ENCODE measurements at regions not wholly inside any gene's neighbourhood (a gene's known extent, or its start where the extent isn't known, plus 50 kb on each side); places are given as distances from the start of the nearest gene placed in this dataset.
"Not testable (repeated sequence)": the region's sequence is repeated elsewhere in the genome, so short reads cannot be mapped to it uniquely, and the experiment has no call there.

DNA sequence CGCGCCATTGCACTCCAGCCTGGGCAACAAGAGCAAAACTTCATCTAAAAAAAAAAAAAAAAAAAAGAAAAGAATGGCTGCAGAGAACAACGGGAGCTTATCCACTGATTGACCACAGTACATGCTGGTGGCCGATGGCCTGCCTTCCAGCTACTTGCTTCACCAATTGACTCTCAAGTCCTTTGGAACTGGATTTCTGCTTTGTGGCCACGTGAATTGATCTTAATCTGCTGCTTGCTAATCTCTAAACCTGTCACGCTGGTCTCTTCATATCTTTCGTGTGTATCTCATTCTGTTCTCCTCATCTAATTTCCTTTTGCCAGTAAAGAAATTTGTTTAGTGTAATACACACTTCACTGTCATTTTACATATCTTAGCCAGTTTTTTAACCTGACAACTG lies 512.5 kb upstream of the CNTNAP5 start:
- H3K27ac Mint-ChIP-seq = no peak overlapping the region
- H3K36me3 Mint-ChIP-seq = no peaks in the 10 kb centered on the region
- ATAC-seq (ENCODE audit: low read depth) (no peak), DNase-seq (no peak)
- H3K9me3 Mint-ChIP-seq = peaks cover 2% of the 10 kb centered on the region
- no peak overlapping the region for H3K4me3 Mint-ChIP-seq
- H3K27me3 Mint-ChIP-seq = no peaks in the 10 kb centered on the region
- no peaks in the 10 kb centered on the region for H3K4me1 Mint-ChIP-seq
- POLR2A ChIA-PET = no interaction called here

DNA sequence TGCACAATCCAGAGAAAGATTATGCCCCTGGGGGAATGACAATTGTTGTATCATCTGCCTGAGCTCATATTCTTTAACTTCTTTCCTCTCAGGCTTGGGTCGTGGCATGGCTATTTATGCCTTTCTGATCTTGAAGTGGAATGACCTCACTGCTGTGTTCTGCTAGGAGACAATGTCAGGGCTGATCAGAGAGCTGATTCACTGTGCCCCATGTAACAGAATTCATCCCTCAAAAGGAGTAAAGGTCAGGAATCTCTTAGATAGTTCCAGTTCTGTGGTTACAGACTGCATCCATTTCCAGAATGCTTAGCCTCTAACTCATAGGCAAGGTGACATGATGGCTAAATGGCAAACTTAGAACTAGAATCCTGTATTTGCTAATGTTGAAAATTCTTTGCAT lies 511.7 kb upstream of the CNTNAP5 start:
- no peaks in the 10 kb centered on the region for H3K4me1 Mint-ChIP-seq
- POLR2A ChIA-PET = no interaction called here
- no peaks in the 10 kb centered on the region for H3K36me3 Mint-ChIP-seq
- H3K9me3 Mint-ChIP-seq = peaks cover 3% of the 10 kb centered on the region
- no peak for ATAC-seq (ENCODE audit: low read depth)
- H3K27me3 Mint-ChIP-seq = no peaks in the 10 kb centered on the region
- no peak for DNase-seq
- H3K27ac Mint-ChIP-seq = no peak overlapping the region
- H3K4me3 Mint-ChIP-seq = no peak overlapping the region

DNA sequence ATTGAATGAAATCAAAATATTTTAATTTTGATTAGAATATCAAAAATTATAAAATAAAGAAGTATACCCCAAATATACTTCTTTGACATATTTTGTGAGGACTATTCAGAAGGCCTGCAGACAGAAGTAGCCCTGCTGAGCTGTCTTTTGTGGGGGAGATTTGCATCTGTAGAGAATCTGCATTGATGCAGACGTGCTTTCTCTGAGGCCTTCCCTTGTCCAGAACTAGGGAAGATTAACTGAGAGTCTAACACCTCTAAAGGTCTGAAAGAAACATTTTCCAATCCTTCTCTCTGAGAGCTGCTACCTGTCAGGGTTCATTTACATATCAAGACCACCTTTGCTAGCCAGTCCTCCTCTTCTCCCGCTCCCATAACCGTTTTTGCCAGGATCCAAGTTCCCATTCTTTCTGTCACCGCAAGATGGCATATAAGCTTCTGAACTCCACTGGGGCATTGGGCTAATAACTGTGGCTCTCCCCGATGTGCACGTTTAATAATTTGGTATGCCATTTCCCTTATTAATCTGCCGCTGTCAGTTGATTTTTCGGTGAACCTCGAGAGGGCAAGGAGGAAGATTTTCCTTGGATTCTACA lies 510.4 kb upstream of the CNTNAP5 start:
- no peaks in the 10 kb centered on the region for H3K27me3 Mint-ChIP-seq
- H3K9me3 Mint-ChIP-seq = peaks cover 3% of the 10 kb centered on the region
- POLR2A ChIA-PET = no interaction called here
- H3K4me1 Mint-ChIP-seq = no peaks in the 10 kb centered on the region
- DNase-seq (no peak), ATAC-seq (ENCODE audit: low read depth) (no peak)
- no peaks in the 10 kb centered on the region for H3K36me3 Mint-ChIP-seq
- H3K27ac Mint-ChIP-seq = no peak overlapping the region
- no peak overlapping the region for H3K4me3 Mint-ChIP-seq

DNA sequence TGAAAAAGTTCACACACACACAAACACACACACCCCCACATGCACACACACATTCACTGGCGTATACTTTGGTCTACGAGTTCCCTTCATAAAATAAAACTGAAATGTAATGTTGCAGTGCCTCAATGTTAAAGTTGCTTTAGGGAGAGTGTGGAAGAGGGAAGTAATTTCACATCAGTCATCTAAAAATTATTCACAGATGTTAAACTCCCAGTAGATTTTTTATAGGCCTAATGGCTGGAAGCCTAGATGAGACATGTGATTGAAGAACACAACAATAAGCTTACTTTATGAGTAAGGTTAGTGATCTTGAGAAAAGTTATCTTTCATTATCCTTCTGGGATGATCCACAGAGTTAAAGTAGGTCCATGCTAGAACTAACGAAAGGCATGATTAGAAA lies 506.7 kb upstream of the CNTNAP5 start:
- DNase-seq (no peak), ATAC-seq (ENCODE audit: low read depth) (no peak)
- POLR2A ChIA-PET = no interaction called here
- H3K27me3 Mint-ChIP-seq = no peaks in the 10 kb centered on the region
- no peaks in the 10 kb centered on the region for H3K4me1 Mint-ChIP-seq
- peaks cover 2% of the 10 kb centered on the region for H3K9me3 Mint-ChIP-seq
- no peak overlapping the region for H3K4me3 Mint-ChIP-seq
- no peaks in the 10 kb centered on the region for H3K36me3 Mint-ChIP-seq
- no peak overlapping the region for H3K27ac Mint-ChIP-seq

DNA sequence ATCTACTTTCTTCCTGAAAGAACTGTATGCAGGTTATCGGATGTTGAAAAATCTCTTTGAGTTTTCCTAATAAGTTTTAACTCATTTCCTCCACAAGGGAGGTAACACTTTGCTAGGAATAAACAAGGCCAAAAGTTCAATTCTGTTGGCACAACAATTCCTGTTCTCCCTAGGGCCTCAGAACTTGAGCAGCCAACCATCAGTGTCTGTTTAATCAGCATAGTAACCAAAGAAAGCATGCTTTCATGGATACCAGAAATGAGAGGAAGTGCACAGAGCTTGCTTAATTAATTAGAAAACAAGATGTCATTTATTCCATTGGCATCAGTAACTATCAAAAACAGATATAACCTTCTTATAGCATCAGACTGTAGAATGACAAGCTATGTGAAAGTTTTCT lies 503.2 kb upstream of the CNTNAP5 start:
- H3K36me3 Mint-ChIP-seq = no peaks in the 10 kb centered on the region
- peaks cover 2% of the 10 kb centered on the region for H3K9me3 Mint-ChIP-seq
- H3K27me3 Mint-ChIP-seq = no peaks in the 10 kb centered on the region
- no peak for DNase-seq
- no peaks in the 10 kb centered on the region for H3K4me1 Mint-ChIP-seq
- no peak overlapping the region for H3K4me3 Mint-ChIP-seq
- POLR2A ChIA-PET = no interaction called here
- no peak overlapping the region for H3K27ac Mint-ChIP-seq
- ATAC-seq (ENCODE audit: low read depth) = no peak

DNA sequence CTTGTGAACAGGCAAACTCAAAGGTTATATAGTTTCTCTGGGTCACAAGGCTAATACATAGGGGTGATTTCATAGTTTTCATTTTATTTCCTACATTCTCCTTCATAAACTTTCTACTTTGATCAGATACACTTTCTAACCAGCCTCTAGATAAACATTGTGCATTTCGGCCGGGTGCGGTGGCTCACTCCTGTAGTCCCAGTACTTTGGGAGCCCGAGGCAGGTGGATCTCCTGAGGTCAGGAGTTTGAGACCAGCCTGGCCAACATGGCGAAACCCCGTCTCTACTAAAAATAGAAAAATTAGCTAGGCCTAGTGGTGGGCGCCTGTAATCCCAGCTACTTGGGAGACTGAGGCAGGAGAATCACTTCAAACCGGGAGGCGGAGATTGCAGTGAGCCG lies 502.6 kb upstream of the CNTNAP5 start:
- H3K4me3 Mint-ChIP-seq; H3K36me3 Mint-ChIP-seq; DNase-seq; H3K27me3 Mint-ChIP-seq; H3K4me1 Mint-ChIP-seq; POLR2A ChIA-PET; H3K9me3 Mint-ChIP-seq; H3K27ac Mint-ChIP-seq; ATAC-seq (ENCODE audit: low read depth): not testable (repeated sequence)

DNA sequence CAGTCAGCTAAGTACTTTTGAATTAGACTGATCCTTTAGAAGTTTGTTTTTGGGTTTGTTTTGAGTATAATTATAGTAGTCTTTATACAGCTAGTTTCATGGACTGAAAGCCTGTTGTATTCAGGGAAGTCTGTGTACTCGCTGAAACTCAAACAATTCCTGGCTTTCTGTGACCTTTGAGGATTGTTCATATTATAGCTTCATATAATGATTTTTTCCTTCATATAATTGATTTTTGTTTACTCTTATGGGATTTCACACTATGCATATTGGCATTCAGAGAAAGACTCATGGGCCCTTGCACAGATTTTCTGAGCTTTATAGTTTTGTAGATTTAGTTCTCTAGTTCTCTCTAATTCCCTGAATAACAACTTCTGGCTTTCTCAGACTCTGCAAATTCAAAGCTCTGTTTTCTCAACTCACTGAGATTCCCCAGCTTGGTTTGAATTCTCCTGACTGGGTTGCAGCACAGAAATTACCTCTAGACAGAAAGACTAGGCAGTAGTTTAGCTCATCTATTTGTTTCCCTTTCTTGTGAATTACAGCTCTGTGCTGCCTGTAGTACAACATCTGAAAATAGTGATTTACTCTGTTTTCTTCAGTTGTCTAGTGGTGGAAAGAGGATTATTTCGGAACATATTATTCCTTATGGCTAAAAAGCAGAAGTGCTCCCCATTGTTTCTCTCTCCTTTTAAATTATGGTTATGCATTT lies 495.9 kb upstream of the CNTNAP5 start:
- no peaks in the 10 kb centered on the region for H3K4me1 Mint-ChIP-seq
- H3K27me3 Mint-ChIP-seq = no peaks in the 10 kb centered on the region
- POLR2A ChIA-PET = no interaction called here
- no peak overlapping the region for H3K27ac Mint-ChIP-seq
- H3K9me3 Mint-ChIP-seq = peaks cover 4% of the 10 kb centered on the region
- no peaks in the 10 kb centered on the region for H3K36me3 Mint-ChIP-seq
- no peak for DNase-seq
- no peak overlapping the region for H3K4me3 Mint-ChIP-seq
- no peak for ATAC-seq (ENCODE audit: low read depth)

DNA sequence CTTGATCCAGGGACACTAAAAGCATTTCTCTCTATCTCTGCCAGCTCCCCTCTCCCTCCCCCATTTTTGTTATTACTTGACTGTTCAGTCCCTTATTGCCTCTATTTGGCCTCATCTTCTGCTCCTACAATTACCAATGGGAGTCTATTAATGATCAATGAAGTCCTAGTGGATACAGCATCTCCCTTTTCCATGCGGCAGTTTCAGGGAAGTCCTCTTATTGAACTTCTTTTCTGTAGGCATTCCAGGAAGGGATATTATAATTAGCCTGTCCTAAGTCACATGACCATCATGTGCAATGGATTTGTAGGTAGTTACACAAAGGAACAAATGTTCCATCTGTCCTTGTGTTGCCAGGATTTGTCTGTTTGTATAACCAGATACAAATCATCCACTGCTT lies 495.1 kb upstream of the CNTNAP5 start:
- H3K36me3 Mint-ChIP-seq = no peaks in the 10 kb centered on the region
- H3K27me3 Mint-ChIP-seq = no peaks in the 10 kb centered on the region
- H3K4me3 Mint-ChIP-seq = no peak overlapping the region
- no peaks in the 10 kb centered on the region for H3K4me1 Mint-ChIP-seq
- H3K27ac Mint-ChIP-seq = no peak overlapping the region
- no peak for ATAC-seq (ENCODE audit: low read depth)
- peaks cover 6% of the 10 kb centered on the region for H3K9me3 Mint-ChIP-seq
- POLR2A ChIA-PET = no interaction called here
- DNase-seq = no peak

DNA sequence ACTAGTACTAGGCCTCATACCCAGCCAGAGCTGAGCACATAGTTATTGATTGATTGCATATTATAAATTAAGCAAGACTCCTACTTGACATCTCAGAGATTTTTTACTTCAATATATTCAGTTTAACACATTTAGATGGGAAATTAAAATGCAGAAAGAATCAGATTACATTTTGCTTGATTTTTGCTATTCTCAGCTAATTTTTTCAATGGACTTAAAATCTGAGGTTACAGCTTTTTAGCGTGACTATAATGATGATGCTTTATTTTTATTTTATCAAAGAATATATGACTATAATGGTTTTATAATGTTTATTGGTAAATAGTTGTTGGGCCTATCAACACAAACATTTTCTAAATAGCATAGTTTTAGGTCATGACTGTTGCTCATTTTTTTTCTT lies 493.0 kb upstream of the CNTNAP5 start:
- POLR2A ChIA-PET = no interaction called here

DNA sequence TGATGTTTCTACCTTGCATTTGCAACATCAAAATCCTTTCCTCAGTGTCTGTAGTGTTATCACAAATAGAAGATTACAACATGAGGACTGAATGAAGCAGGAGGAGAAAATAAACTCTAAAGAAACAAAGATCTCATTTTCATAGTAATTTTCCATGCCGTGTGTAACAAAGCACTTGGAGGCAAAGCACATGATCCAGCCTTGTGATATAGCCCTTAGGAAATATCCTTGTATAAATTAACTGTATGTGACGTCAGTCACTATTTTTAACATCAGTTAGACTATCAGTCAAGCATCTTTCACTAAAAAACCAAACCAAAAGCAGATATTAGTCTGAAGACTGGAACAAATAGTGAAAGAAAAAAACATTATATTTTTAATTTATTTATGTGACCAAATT lies 492.1 kb upstream of the CNTNAP5 start:
- Mint-ChIP-seq H3K27ac (no peak overlapping the region), H3K4me1 (no peaks in the 10 kb centered on the region), H3K27me3 (no peaks in the 10 kb centered on the region), H3K36me3 (no peaks in the 10 kb centered on the region), H3K4me3 (no peak overlapping the region), H3K9me3 (peaks cover 6% of the 10 kb centered on the region)
- POLR2A ChIA-PET = no interaction called here
- DNase-seq (no peak), ATAC-seq (ENCODE audit: low read depth) (no peak)

More for the DNA sequence above, 493.0 kb upstream of the CNTNAP5 start:
- Mint-ChIP-seq H3K9me3 (peaks cover 6% of the 10 kb centered on the region), H3K36me3 (no peaks in the 10 kb centered on the region), H3K27me3 (no peaks in the 10 kb centered on the region), H3K4me3 (no peak overlapping the region), H3K27ac (no peak overlapping the region), H3K4me1 (no peaks in the 10 kb centered on the region)
- no peak for ATAC-seq (ENCODE audit: low read depth)
- DNase-seq = no peak

DNA sequence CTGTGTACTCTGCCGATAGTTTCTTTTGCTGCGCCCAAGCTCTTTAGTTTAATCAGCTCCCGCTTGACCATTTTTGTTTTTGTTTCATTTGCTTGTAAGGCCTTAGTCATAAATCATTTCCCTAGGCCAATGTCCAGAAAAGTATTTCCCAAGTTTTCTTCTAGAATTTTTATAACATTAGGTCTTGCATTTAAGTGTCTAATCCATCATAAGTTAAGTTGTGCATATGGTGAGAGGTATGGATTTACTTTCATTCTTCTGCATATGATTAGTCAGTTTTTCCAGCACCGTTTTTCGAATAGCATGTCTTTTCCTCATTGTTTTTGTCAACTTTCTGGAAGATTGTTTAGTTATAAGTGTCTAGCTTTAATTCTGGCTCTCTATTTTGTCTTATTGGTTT lies 484.8 kb upstream of the CNTNAP5 start:
- no peak for ATAC-seq (ENCODE audit: low read depth)
- no peaks in the 10 kb centered on the region for H3K36me3 Mint-ChIP-seq
- DNase-seq = no peak
- no peak overlapping the region for H3K27ac Mint-ChIP-seq
- peaks cover 12% of the 10 kb centered on the region for H3K9me3 Mint-ChIP-seq
- no peaks in the 10 kb centered on the region for H3K27me3 Mint-ChIP-seq
- POLR2A ChIA-PET = no interaction called here
- no peaks in the 10 kb centered on the region for H3K4me1 Mint-ChIP-seq
- no peak overlapping the region for H3K4me3 Mint-ChIP-seq

DNA sequence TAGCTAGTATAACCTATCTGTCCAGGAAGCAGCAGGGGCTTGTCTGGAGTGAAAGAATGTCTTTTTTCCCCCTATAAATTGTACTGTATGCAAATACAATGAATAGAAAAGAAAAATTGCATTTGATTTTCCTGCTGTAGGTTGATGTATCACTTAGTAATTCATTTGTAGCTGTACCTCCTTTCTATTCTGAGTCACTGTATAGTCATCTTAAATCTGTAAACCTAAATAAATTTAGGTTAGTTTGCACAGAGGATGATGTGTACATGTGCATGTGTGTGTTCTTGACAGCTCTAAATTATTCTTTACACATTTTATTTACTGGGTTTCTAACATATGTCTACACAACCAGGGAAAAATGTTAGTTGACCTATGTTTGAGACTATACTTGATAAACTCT lies 478.7 kb upstream of the CNTNAP5 start:
- POLR2A ChIA-PET = no interaction called here
- DNase-seq (no peak), ATAC-seq (ENCODE audit: low read depth) (no peak)
- H3K4me3 Mint-ChIP-seq = no peak overlapping the region
- no peak overlapping the region for H3K27ac Mint-ChIP-seq
- peaks cover 5% of the 10 kb centered on the region for H3K9me3 Mint-ChIP-seq
- H3K27me3 Mint-ChIP-seq = no peaks in the 10 kb centered on the region
- no peaks in the 10 kb centered on the region for H3K4me1 Mint-ChIP-seq
- H3K36me3 Mint-ChIP-seq = no peaks in the 10 kb centered on the region

DNA sequence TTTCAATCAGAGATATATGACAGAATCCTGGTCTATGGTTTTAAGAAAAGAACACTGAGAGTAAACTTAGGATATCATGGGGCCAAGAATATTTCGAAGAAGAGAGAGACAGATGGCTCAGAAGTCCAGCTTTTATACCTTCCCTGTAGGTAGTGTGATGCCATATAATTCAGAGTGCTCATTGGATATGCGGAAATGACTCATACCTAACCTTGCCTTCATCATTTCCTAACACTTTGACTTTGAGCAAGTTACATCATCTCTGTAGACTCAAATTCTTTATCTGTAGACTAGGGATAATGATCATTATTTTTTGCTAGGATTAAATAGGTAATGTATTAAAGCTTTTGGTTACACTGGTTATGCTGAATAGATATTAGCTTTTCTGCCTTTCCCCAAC lies 461.6 kb upstream of the CNTNAP5 start:
- Mint-ChIP-seq H3K9me3 (peaks cover 8% of the 10 kb centered on the region), H3K27ac (no peak overlapping the region), H3K36me3 (no peaks in the 10 kb centered on the region), H3K4me1 (no peaks in the 10 kb centered on the region), H3K27me3 (no peaks in the 10 kb centered on the region), H3K4me3 (no peak overlapping the region)
- no peak for DNase-seq
- ATAC-seq (ENCODE audit: low read depth) = no peak
- POLR2A ChIA-PET = no interaction called here

DNA sequence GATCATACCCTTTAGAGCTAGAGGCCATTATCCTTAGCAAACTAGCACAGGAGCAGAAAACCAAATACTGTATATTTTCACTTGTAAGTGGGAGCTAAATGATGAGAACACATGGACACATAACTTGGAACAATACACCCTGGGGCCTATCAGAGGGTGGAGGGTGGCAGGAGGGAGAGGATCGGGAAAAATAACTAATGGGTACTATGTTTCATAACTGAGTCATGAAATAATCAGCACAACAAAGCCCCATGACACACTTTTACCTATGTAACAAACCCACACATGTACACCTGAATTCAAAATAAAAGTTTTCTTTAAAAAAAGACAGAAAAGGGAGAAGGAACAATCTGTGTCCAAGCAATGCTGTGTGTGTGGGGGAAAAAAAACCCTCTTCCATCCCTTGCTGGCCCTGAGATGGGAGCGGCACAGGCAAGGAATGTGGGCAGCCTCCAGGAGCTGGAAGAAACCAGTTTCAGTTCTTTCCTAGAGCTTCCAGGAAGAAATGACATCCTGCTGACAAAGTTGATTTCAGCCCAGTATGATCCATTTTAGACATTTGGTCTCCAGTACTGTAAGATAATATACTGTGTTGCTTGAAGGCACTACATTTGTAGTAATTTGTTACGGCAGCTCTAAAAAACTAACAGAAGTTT lies 458.7 kb upstream of the CNTNAP5 start:
- no peak for ATAC-seq (ENCODE audit: low read depth)
- no peaks in the 10 kb centered on the region for H3K27me3 Mint-ChIP-seq
- peaks cover 6% of the 10 kb centered on the region for H3K9me3 Mint-ChIP-seq
- no peak for DNase-seq
- no peaks in the 10 kb centered on the region for H3K4me1 Mint-ChIP-seq
- POLR2A ChIA-PET = no interaction called here
- no peak overlapping the region for H3K4me3 Mint-ChIP-seq
- no peak overlapping the region for H3K27ac Mint-ChIP-seq
- H3K36me3 Mint-ChIP-seq = no peaks in the 10 kb centered on the region
